ENCODE measurements at regions not wholly inside any gene's neighbourhood (a gene's known extent, or its start where the extent isn't known, plus 50 kb on each side); places are given as distances from the start of the nearest gene placed in this dataset.

DNA sequence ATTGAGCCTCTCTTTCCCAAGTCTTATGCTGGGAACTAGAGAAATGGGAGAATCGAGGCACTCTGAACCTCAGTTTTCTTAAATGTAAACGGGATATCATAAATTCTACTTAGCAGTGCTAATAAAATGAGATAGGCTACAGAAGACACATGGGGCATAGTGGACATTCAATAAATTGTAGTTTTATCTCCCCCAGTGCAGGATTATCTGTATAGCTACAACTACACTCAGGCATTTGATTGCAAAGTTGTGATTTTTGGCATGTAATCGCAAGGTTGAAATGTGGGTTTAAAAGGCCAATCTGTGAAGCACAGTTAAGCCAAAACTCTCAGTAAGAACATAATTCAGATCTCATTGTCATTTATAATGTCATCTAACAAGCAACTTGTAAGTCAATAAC is 413.7 kb upstream of the LMCD1 start:
- intact Hi-C loops (cut with DNase I), result no loop called here
- TF ChIP-seq, protein P1, sequence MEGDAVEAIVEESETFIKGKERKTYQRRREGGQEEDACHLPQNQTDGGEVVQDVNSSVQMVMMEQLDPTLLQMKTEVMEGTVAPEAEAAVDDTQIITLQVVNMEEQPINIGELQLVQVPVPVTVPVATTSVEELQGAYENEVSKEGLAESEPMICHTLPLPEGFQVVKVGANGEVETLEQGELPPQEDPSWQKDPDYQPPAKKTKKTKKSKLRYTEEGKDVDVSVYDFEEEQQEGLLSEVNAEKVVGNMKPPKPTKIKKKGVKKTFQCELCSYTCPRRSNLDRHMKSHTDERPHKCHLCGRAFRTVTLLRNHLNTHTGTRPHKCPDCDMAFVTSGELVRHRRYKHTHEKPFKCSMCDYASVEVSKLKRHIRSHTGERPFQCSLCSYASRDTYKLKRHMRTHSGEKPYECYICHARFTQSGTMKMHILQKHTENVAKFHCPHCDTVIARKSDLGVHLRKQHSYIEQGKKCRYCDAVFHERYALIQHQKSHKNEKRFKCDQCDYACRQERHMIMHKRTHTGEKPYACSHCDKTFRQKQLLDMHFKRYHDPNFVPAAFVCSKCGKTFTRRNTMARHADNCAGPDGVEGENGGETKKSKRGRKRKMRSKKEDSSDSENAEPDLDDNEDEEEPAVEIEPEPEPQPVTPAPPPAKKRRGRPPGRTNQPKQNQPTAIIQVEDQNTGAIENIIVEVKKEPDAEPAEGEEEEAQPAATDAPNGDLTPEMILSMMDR (IDR thresholded peaks at IDR 0.05), result no peak
- Histone ChIP-seq H3K36me3 (no peaks in the 10 kb centered on the region), H3K27me3 (no peaks in the 10 kb centered on the region), H3K9me3 (no peaks in the 10 kb centered on the region), H3K4me1 (no peaks in the 10 kb centered on the region), H3K4me3 (no peak overlapping the region), H3K27ac (no peak overlapping the region)
- no peak for DNase-seq
- ATAC-seq, result no peak

DNA sequence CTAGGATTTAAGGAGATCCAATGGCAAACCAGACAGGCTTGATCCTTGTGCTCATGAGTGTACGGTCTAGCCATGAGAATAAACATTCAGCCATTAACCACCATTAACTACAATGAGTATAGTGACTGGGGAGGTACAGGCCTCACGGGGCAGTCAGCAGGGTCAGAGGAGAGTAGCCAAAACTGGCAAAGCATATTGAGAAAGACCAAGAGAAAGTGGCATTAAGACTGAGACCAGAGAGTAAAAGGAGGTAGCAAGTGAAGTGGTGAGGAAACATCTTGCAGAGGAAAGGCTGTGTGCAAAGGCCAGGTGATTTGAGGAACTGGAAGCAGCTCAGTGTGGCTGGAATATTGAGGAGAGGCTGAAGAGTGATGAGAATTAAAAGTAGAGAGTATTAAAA is 407.2 kb upstream of the LMCD1 start:
- Histone ChIP-seq H3K9me3 (no peaks in the 10 kb centered on the region), H3K36me3 (no peaks in the 10 kb centered on the region), H3K4me3 (no peak overlapping the region), H3K27me3 (no peaks in the 10 kb centered on the region), H3K4me1 (no peaks in the 10 kb centered on the region), H3K27ac (no peak overlapping the region)
- intact Hi-C loops (cut with DNase I), result no loop called here
- TF ChIP-seq, protein P1 (IDR thresholded peaks at IDR 0.05), result no peak
- no peak for DNase-seq
- peak; percentile 73 for ATAC-seq

DNA sequence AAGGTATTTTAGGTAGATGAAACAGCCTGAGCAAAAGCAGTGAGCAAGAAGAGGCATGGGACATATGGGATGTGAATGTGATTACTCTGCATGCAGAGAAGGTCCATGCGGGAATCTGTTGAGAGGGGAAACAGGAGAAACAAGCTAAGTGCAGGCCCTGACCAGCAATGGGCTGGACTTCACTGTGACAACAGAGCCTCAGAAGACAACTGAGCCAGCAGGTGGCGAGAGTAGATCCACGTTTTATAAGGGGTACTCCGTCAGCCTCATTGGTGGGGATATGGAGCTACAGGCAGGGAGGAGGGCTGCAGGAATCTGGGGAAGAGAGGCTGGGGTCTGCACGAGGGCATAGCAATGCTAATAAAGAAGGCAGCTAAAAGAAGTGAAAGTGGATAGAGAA is 405.9 kb upstream of the LMCD1 start:
- H3K4me1 ChIP-seq, result no peaks in the 10 kb centered on the region
- H3K4me3 ChIP-seq, result no peak overlapping the region
- no peaks in the 10 kb centered on the region for H3K27me3 ChIP-seq
- DNase-seq (no peak), ATAC-seq (no peak)
- H3K27ac ChIP-seq, result no peak overlapping the region
- intact Hi-C loops (cut with DNase I), result no loop called here
- TF ChIP-seq, protein P1 (IDR thresholded peaks at IDR 0.05), result no peak
- H3K36me3 ChIP-seq, result no peaks in the 10 kb centered on the region
- H3K9me3 ChIP-seq, result no peaks in the 10 kb centered on the region

DNA sequence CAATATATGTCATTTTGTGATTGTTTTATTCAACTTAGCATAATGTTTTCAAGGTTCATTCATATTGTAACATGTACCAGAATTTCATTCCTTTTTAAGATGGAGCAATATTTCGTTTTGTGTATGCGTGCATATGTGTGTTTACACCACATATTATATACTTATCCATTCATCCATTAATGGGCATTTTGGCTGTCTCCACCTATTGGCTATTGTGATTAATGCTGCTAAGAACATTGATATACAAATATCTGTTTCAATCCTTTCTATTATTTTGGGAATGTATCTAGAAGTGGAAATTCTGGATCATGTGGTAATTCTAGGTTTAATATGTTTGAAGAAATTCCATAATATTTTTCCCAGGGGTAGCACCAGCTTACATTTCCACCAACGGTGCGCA is 403.9 kb upstream of the LMCD1 start:
- no peak overlapping the region for H3K27ac ChIP-seq
- H3K27me3 ChIP-seq, result no peaks in the 10 kb centered on the region
- intact Hi-C loops (cut with DNase I), result no loop called here
- no peak overlapping the region for H3K4me3 ChIP-seq
- no peak for ATAC-seq
- TF ChIP-seq, protein P1 (IDR thresholded peaks at IDR 0.05), result no peak
- H3K4me1 ChIP-seq, result no peaks in the 10 kb centered on the region
- H3K9me3 ChIP-seq, result no peaks in the 10 kb centered on the region
- DNase-seq, result no peak
- H3K36me3 ChIP-seq, result no peaks in the 10 kb centered on the region

DNA sequence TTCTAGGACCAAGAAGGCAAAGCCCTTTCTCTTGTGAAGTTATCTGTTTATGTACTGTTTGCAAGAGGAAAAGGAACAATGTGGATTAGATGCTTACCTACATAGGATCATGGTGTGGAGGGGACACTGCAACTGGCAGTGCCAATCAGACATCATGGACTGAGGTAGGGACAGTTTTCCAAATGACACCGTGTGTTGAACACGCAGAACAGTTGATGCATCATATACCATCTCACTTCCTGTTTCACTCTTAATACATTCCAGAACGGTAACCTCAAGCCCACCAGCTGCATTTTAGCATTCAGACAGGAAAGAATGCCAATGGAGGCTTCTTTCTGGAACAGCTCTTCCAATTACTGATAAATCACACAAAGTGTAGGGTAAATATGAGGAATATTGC is 397.7 kb upstream of the LMCD1 start:
- no peaks in the 10 kb centered on the region for H3K4me1 ChIP-seq
- no peak overlapping the region for H3K27ac ChIP-seq
- H3K27me3 ChIP-seq, result no peaks in the 10 kb centered on the region
- no peak overlapping the region for H3K4me3 ChIP-seq
- H3K9me3 ChIP-seq, result no peaks in the 10 kb centered on the region
- intact Hi-C loops (cut with DNase I), result no loop called here
- TF ChIP-seq, protein P1 (IDR thresholded peaks at IDR 0.05), result no peak
- ATAC-seq (no peak), DNase-seq (no peak)
- H3K36me3 ChIP-seq, result no peaks in the 10 kb centered on the region

DNA sequence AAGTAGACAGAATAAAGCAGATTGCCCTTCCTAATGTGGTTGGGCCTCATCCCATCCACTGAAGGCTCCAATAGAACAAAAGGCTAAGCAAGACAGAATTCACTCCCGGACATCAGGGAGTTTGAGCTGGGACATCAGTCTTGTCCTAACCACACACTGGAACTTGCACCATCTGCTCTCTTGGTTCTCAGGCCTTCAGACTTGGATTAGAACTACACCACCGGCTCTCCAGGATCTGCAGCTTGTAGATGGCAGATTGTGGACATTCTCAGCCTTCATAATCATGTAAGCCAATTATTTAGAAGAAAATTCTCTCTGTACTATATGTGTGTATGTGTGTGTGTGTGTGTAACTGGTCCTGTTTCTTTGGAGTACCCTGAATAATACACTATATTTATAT is 394.7 kb upstream of the LMCD1 start:
- no peak for DNase-seq
- H3K27me3 ChIP-seq, result no peaks in the 10 kb centered on the region
- no peak overlapping the region for H3K4me3 ChIP-seq
- no peak for ATAC-seq
- intact Hi-C loops (cut with DNase I), result no loop called here
- no peaks in the 10 kb centered on the region for H3K9me3 ChIP-seq
- H3K36me3 ChIP-seq, result no peaks in the 10 kb centered on the region
- peaks cover 8% of the 10 kb centered on the region for H3K4me1 ChIP-seq
- TF ChIP-seq, protein P1 (IDR thresholded peaks at IDR 0.05), result no peak
- H3K27ac ChIP-seq, result no peak overlapping the region

All from upper lobe of right lung (tissue), 1 donor.